ENCODE measurements at regions not wholly inside any gene's neighbourhood (a gene's known extent, or its start where the extent isn't known, plus 50 kb on each side); places are given as distances from the start of the nearest gene placed in this dataset.

- TF ChIP-seq, protein P1, sequence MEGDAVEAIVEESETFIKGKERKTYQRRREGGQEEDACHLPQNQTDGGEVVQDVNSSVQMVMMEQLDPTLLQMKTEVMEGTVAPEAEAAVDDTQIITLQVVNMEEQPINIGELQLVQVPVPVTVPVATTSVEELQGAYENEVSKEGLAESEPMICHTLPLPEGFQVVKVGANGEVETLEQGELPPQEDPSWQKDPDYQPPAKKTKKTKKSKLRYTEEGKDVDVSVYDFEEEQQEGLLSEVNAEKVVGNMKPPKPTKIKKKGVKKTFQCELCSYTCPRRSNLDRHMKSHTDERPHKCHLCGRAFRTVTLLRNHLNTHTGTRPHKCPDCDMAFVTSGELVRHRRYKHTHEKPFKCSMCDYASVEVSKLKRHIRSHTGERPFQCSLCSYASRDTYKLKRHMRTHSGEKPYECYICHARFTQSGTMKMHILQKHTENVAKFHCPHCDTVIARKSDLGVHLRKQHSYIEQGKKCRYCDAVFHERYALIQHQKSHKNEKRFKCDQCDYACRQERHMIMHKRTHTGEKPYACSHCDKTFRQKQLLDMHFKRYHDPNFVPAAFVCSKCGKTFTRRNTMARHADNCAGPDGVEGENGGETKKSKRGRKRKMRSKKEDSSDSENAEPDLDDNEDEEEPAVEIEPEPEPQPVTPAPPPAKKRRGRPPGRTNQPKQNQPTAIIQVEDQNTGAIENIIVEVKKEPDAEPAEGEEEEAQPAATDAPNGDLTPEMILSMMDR (IDR thresholded peaks at IDR 0.05; ENCODE audit: insufficient read depth, low read length) = no peak
- TF ChIP-seq POLR2AphosphoS5 (IDR thresholded peaks at IDR 0.05; ENCODE audit: low read depth) = no peak
- TF ChIP-seq GABPA (IDR thresholded peaks at IDR 0.05; ENCODE audit: low read depth) = no peak
- TF ChIP-seq, protein P2, sequence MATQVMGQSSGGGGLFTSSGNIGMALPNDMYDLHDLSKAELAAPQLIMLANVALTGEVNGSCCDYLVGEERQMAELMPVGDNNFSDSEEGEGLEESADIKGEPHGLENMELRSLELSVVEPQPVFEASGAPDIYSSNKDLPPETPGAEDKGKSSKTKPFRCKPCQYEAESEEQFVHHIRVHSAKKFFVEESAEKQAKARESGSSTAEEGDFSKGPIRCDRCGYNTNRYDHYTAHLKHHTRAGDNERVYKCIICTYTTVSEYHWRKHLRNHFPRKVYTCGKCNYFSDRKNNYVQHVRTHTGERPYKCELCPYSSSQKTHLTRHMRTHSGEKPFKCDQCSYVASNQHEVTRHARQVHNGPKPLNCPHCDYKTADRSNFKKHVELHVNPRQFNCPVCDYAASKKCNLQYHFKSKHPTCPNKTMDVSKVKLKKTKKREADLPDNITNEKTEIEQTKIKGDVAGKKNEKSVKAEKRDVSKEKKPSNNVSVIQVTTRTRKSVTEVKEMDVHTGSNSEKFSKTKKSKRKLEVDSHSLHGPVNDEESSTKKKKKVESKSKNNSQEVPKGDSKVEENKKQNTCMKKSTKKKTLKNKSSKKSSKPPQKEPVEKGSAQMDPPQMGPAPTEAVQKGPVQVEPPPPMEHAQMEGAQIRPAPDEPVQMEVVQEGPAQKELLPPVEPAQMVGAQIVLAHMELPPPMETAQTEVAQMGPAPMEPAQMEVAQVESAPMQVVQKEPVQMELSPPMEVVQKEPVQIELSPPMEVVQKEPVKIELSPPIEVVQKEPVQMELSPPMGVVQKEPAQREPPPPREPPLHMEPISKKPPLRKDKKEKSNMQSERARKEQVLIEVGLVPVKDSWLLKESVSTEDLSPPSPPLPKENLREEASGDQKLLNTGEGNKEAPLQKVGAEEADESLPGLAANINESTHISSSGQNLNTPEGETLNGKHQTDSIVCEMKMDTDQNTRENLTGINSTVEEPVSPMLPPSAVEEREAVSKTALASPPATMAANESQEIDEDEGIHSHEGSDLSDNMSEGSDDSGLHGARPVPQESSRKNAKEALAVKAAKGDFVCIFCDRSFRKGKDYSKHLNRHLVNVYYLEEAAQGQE (IDR thresholded peaks at IDR 0.05; ENCODE audit: insufficient replicate concordance, low read depth) = no peak
- TF ChIP-seq SPI1 (IDR thresholded peaks at IDR 0.05; ENCODE audit: borderline replicate concordance, low read depth) = no peak
Measured at GRCh38 chr2:78201064-78201575, 678.9 kb upstream of the LRRTM4 start.
